Mucosa of descending colon (tissue), 3 donors: ENCODE measurements at regions not wholly inside any gene's neighbourhood (a gene's known extent, or its start where the extent isn't known, plus 50 kb on each side); places are given as distances from the start of the nearest gene placed in this dataset.

Experiments
- ATAC-seq: fragments of 200-7000 bp; cut with Tn5 transposase; one replicate; pipeline ENCODE4 v1.9.1; 2020; ENCODE audit warnings: mild to moderate bottlenecking, moderate library complexity
- DNase-seq, 3 donors: peaks; one replicate each; pipeline ENCODE4 v3.0.0-alpha.2; 2020
- H3K36me3 ChIP-seq: fragments of 200-600 bp; one replicate; pipeline ENCODE4 v1.8.0; 2021; ENCODE audit warnings: low read depth, mild to moderate bottlenecking
- H3K4me1 ChIP-seq: fragments of 200-600 bp; one replicate; pipeline ENCODE4 v1.8.0; 2021; ENCODE audit warnings: low read depth, mild to moderate bottlenecking
- H3K4me3 ChIP-seq: fragments of 200-600 bp; one replicate; pipeline ENCODE4 v1.8.0; 2021; ENCODE audit warnings: mild to moderate bottlenecking
- H3K9me3 ChIP-seq: fragments of 200-600 bp; one replicate; pipeline ENCODE4 v1.8.0; 2021; ENCODE audit warnings: mild to moderate bottlenecking
- CTCF ChIP-seq: fragments of 200-600 bp; IDR thresholded peaks from one replicate; pipeline ENCODE4 v1.8.0; 2022; ENCODE audit warnings: antibody characterized with exemption, mild to moderate bottlenecking
- intact Hi-C, 2 donors: fragments of 100-400 bp; cut with DNase I in 1 of 2; cut with micrococcal nuclease in 1 of 2; formaldehyde crosslinking; loops; one replicate each; pipeline versions ENCODE4 v1.11.0 to v1.11.1; 2022; cut with DNase I, micrococcal nuclease
- donor health status: DM: no; HTN: no; CAD: no; lungs with moderate emphysema.
- donor health status: DM: no; HTN: no; CAD: no.
- donor health status: DM: no; HTN: yes; CAD: no.

GRCh38 chr5:2833556-2833955 is 82.1 kb upstream of the IRX2 start:
- intact Hi-C loops = no loop called here
- no peak overlapping the region for H3K4me3 ChIP-seq
- no peak for TF ChIP-seq CTCF

GRCh38 chr5:2832394-2832793 is 80.9 kb upstream of the IRX2 start:
- no peak for DNase-seq
- H3K36me3 ChIP-seq = no peaks in the 10 kb centered on the region
- no peaks in the 10 kb centered on the region for H3K4me1 ChIP-seq
- peaks cover 10% of the 10 kb centered on the region for H3K9me3 ChIP-seq
- no peak overlapping the region for H3K4me3 ChIP-seq
- no peak for ATAC-seq
- intact Hi-C loops = no loop called here
- TF ChIP-seq CTCF = no peak

More at GRCh38 chr5:2833556-2833955, 82.1 kb upstream of the IRX2 start:
- DNase-seq (no peak), ATAC-seq (no peak)
- Histone ChIP-seq H3K4me1 (no peaks in the 10 kb centered on the region), H3K9me3 (peaks cover 10% of the 10 kb centered on the region), H3K36me3 (no peaks in the 10 kb centered on the region)

- TF ChIP-seq CTCF = no peak
- H3K9me3 ChIP-seq = peaks cover 18% of the 10 kb centered on the region
- DNase-seq = no peak
- ATAC-seq = no peak
- no peak overlapping the region for H3K4me3 ChIP-seq
- intact Hi-C loops = no loop called here
- H3K36me3 ChIP-seq = no peaks in the 10 kb centered on the region
- H3K4me1 ChIP-seq = no peaks in the 10 kb centered on the region
These were observed 77.8 kb upstream of the IRX2 start for GRCh38 chr5:2829239-2829638.

GRCh38 chr5:2818936-2819335 is 67.5 kb upstream of the IRX2 start:
- intact Hi-C loops = no loop called here
- Histone ChIP-seq H3K4me3 (no peak overlapping the region), H3K9me3 (peaks cover 9% of the 10 kb centered on the region), H3K4me1 (no peaks in the 10 kb centered on the region), H3K36me3 (no peaks in the 10 kb centered on the region)
- ATAC-seq (no peak), DNase-seq (no peak)
- no peak for TF ChIP-seq CTCF

GRCh38 chr5:2817031-2817603 is 65.6 kb upstream of the IRX2 start:
- intact Hi-C loops = no loop called here
- H3K4me3 ChIP-seq = no peak overlapping the region
- no peak for ATAC-seq
- no peaks in the 10 kb centered on the region for H3K4me1 ChIP-seq
- no peak for DNase-seq
- TF ChIP-seq CTCF = no peak
- H3K9me3 ChIP-seq = peaks cover 6% of the 10 kb centered on the region
- no peaks in the 10 kb centered on the region for H3K36me3 ChIP-seq

- Histone ChIP-seq H3K4me1 (no peaks in the 10 kb centered on the region), H3K36me3 (no peaks in the 10 kb centered on the region), H3K4me3 (no peak overlapping the region), H3K9me3 (no peaks in the 10 kb centered on the region)
- DNase-seq (no peak), ATAC-seq (no peak)
- no peak for TF ChIP-seq CTCF
- intact Hi-C loops = no loop called here
These were observed 62.2 kb upstream of the IRX2 start for GRCh38 chr5:2813678-2814077.
